SK-N-SH (cell line): ENCODE measurements at regions not wholly inside any gene's neighbourhood (a gene's known extent, or its start where the extent isn't known, plus 50 kb on each side); places are given as distances from the start of the nearest gene placed in this dataset.

ENCODE experiments used
- CTCF ChIA-PET: fragments of 300-600, 350-600 bp; formaldehyde crosslinking; extraction: SDS; loops from one replicate; lab custom pipeline; 2021; lab: Yijun Ruan, JAX
- POLR2A ChIA-PET: fragments of 350-600 bp; sonication (Branson Sonifier 250); formaldehyde crosslinking; extraction: SDS; loops from one replicate; lab custom pipeline; 2020; ENCODE audit warnings: antibody characterized with exemption, inconsistent platforms; lab: Yijun Ruan, JAX
- DNase-seq: peaks from one replicate; pipeline ENCODE4 v3.0.0; 2012
- H2AFZ ChIP-seq: fragments of 200-600 bp; sonication (generic); 2 replicates; pipeline ENCODE4 v1.8.1; 2016; ENCODE audit warnings: antibody characterized with exemption, mild to moderate bottlenecking, low read depth
- H3F3A ChIP-seq: fragments of 200-600 bp; sonication (generic); replicated peaks from 2 replicates; pipeline ENCODE3; 2016; ENCODE audit warnings: antibody characterized with exemption, mild to moderate bottlenecking; ENCODE audit not compliant: insufficient read depth
- H3K27ac ChIP-seq, 2 experiments: fragments of 200-500 bp in 1 of 2; fragments of 200-600 bp in 1 of 2; sonication (Bioruptor generic) in 1 of 2; sonication (generic), shearing (Covaris generic) in 1 of 2; 2 replicates each; pipeline versions ENCODE4 v1.5.1 to v1.6.1; 2014 to 2016; ENCODE audit warnings: low read depth in 2 of 2, inconsistent platforms in 1 of 2, low read length in 1 of 2, mild to moderate bottlenecking in 1 of 2, mixed read lengths in 1 of 2
- H3K27me3 ChIP-seq: fragments of 200-600 bp; sonication (generic), shearing (Covaris generic); 2 replicates; pipeline ENCODE4 v1.6.1; 2016; ENCODE audit warnings: mixed run types; ENCODE audit not compliant: insufficient read depth
- H3K36me3 ChIP-seq, 2 experiments: fragments of 200-500 bp in 1 of 2; fragments of 200-600 bp in 1 of 2; sonication (Bioruptor generic) in 1 of 2; sonication (generic) in 1 of 2; replicated peaks in 1 of 2; 2 replicates each; pipeline versions ENCODE3 to v1.5.1; 2014 to 2016; ENCODE audit warnings: low read length in 1 of 2, mild to moderate bottlenecking in 1 of 2; ENCODE audit not compliant: insufficient read depth in 2 of 2, control insufficient read depth in 1 of 2
- H3K4me1 ChIP-seq, 2 experiments: fragments of 200-500 bp in 1 of 2; fragments of 200-600 bp in 1 of 2; sonication (Bioruptor generic) in 1 of 2; sonication (generic), shearing (Covaris generic) in 1 of 2; 2 replicates each; pipeline versions ENCODE4 v1.5.1 to v1.6.1; 2014 to 2016; ENCODE audit warnings: low read depth in 1 of 2, low read length in 1 of 2, mixed run types in 1 of 2; ENCODE audit not compliant: insufficient read depth in 2 of 2, control insufficient read depth in 1 of 2
- H3K4me2 ChIP-seq: fragments of 200-600 bp; sonication (generic), shearing (Covaris generic); 2 replicates; pipeline ENCODE4 v1.6.1; 2017; ENCODE audit warnings: mixed run types
- H3K4me3 ChIP-seq, 2 experiments: fragments of 200-500 bp in 1 of 2; fragments of 200-600 bp in 1 of 2; sonication (Bioruptor generic) in 1 of 2; sonication (generic), shearing (Covaris generic) in 1 of 2; 2 replicates each; pipeline versions ENCODE4 v1.5.1 to v1.8.1; 2014 to 2016; ENCODE audit warnings: low read depth in 2 of 2, inconsistent platforms in 1 of 2, low read length in 1 of 2, mild to moderate bottlenecking in 1 of 2, mixed read lengths in 1 of 2, moderate library complexity in 1 of 2
- H3K79me2 ChIP-seq: fragments of 200-600 bp; sonication (generic); 2 replicates; pipeline ENCODE4 v1.8.1; 2017; ENCODE audit warnings: mild to moderate bottlenecking; ENCODE audit not compliant: insufficient read depth
- H3K9ac ChIP-seq: fragments of 200-600 bp; sonication (generic); 2 replicates; pipeline ENCODE4 v1.6.1; 2017; ENCODE audit warnings: mixed run types
- H3K9me2 ChIP-seq: fragments of 200-600 bp; sonication (generic); 2 replicates; pipeline ENCODE4 v1.6.1; 2017; ENCODE audit warnings: mixed run types
- H3K9me3 ChIP-seq: fragments of 200-600 bp; sonication (generic); 2 replicates; pipeline ENCODE4 v1.6.1; 2017; ENCODE audit warnings: mixed run types, mild to moderate bottlenecking, moderate library complexity
- H4K20me1 ChIP-seq: fragments of 200-600 bp; sonication (generic); 2 replicates; pipeline ENCODE4 v1.6.1; 2017; ENCODE audit warnings: mild to moderate bottlenecking, mixed run types; ENCODE audit not compliant: insufficient read depth
- FOSL2 ChIP-seq: IDR thresholded peaks from 2 replicates; pipeline ENCODE4 v1.4.0; 2012; ENCODE audit warnings: low read depth, mild to moderate bottlenecking, moderate library complexity, borderline replicate concordance
- REST ChIP-seq: IDR thresholded peaks from 2 replicates; pipeline ENCODE4 v1.6.1; 2012; ENCODE audit warnings: mild to moderate bottlenecking, low read depth, low read length, moderate library complexity
- RXRA ChIP-seq: IDR thresholded peaks from 2 replicates; pipeline ENCODE4 v1.4.0; 2012; ENCODE audit warnings: low read depth, mild to moderate bottlenecking, borderline replicate concordance
- WGBS: methylation state at CpG from one replicate; pipeline ENCODE4 v1.1.6; 2017; ENCODE audit warnings: low lambda C conversion rate; 5-methylcytosine and 5-hydroxymethylcytosine counted together
- TF ChIP-seq, protein P1 (sequence below): IDR thresholded peaks from 2 replicates; pipeline ENCODE4 v1.4.0; 2012; ENCODE audit warnings: low read depth, borderline replicate concordance

- H4K20me1 ChIP-seq = no peaks in the 10 kb centered on the region
- ChIA-PET CTCF (interaction anchor here (1.3 kb wide), 2 partner anchors 11 to 43 kb away, joined by 3 read pairs; no protein-coding TSS in a partner anchor), POLR2A (no interaction called here)
- H2AFZ ChIP-seq = no peak overlapping the region
- H3K4me2 ChIP-seq = no peak overlapping the region
- TF ChIP-seq REST = no peak
- H3K4me3 ChIP-seq = no peak overlapping the region
- no peak for DNase-seq
- no peak overlapping the region for H3K9ac ChIP-seq
- H3K9me2 ChIP-seq = no peaks in the 10 kb centered on the region
- WGBS = 27% methylated on average over 3 of the region's 3 CpGs
- H3F3A ChIP-seq = no peaks in the 10 kb centered on the region
- no peaks in the 10 kb centered on the region for H3K4me1 ChIP-seq
- no peak overlapping the region for H3K27ac ChIP-seq
- no peaks in the 10 kb centered on the region for H3K79me2 ChIP-seq
- peaks cover 7% of the 10 kb centered on the region; the same call in 1 of the 2 replicates for H3K9me3 ChIP-seq
- H3K36me3 ChIP-seq = no peaks in the 10 kb centered on the region
- H3K27me3 ChIP-seq = no peaks in the 10 kb centered on the region
Measured at GRCh38 chr12:67562513-67563287, 85.8 kb upstream of the DYRK2 start.

DNA sequence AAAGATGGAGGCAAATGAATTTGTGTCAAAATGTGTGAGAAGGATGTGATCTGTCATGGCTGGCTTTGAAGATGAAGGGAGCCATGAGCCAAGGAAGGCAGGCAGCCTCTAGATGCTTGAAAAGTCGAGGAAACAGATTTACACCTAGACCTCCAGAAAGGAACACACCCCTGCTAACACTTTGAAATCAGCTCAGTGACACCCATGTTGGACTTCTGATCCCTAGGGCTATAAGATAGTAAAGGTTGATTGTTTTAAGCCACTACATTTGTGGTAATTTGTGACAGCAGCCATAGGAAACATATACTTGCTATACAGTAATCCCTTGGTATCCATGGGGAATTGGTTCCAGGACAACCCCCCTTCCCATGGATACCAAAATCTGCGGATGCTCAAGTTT, 80.5 kb upstream of the DYRK2 start:
- H3K4me1 ChIP-seq = no peaks in the 10 kb centered on the region
- ChIA-PET POLR2A (no interaction called here), CTCF (no interaction called here)

More for the DNA sequence above, 80.5 kb upstream of the DYRK2 start:
- Histone ChIP-seq H3K9ac (no peak overlapping the region), H3K4me3 (no peak overlapping the region), H3K27ac (no peak overlapping the region), H3K79me2 (no peaks in the 10 kb centered on the region), H3K27me3 (no peaks in the 10 kb centered on the region), H3K4me2 (no peak overlapping the region), H3K9me3 (no peaks in the 10 kb centered on the region), H3K36me3 (no peaks in the 10 kb centered on the region), H3K9me2 (no peaks in the 10 kb centered on the region), H3F3A (no peaks in the 10 kb centered on the region), H2AFZ (no peak overlapping the region), H4K20me1 (no peaks in the 10 kb centered on the region)
- TF ChIP-seq FOSL2 (no peak), RXRA (no peak), REST (no peak)
- TF ChIP-seq, protein P1, sequence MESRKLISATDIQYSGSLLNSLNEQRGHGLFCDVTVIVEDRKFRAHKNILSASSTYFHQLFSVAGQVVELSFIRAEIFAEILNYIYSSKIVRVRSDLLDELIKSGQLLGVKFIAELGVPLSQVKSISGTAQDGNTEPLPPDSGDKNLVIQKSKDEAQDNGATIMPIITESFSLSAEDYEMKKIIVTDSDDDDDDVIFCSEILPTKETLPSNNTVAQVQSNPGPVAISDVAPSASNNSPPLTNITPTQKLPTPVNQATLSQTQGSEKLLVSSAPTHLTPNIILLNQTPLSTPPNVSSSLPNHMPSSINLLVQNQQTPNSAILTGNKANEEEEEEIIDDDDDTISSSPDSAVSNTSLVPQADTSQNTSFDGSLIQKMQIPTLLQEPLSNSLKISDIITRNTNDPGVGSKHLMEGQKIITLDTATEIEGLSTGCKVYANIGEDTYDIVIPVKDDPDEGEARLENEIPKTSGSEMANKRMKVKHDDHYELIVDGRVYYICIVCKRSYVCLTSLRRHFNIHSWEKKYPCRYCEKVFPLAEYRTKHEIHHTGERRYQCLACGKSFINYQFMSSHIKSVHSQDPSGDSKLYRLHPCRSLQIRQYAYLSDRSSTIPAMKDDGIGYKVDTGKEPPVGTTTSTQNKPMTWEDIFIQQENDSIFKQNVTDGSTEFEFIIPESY = no peak
- DNase-seq = no peak
- 51% methylated on average over 2 of the region's 2 CpGs for WGBS
